Mucosa of rectum (tissue), 2 donors: ENCODE measurements at regions not wholly inside any gene's neighbourhood (a gene's known extent, or its start where the extent isn't known, plus 50 kb on each side); places are given as distances from the start of the nearest gene placed in this dataset.

Source experiments
- H3K27ac ChIP-seq, 2 donors: one replicate each; pipeline ENCODE4 v1.7.0; 2013; ENCODE audit warnings: inconsistent platforms in 2 of 2, low read depth in 2 of 2, low read length in 2 of 2
- H3K27me3 ChIP-seq, 2 donors: one replicate each; pipeline ENCODE4 v1.7.0; 2013; ENCODE audit warnings: low read length in 2 of 2; ENCODE audit not compliant: control insufficient read depth in 2 of 2, insufficient read depth in 2 of 2
- H3K36me3 ChIP-seq, 2 donors: one replicate each; pipeline ENCODE4 v1.7.0; 2013; ENCODE audit warnings: low read length in 2 of 2; ENCODE audit not compliant: control insufficient read depth in 2 of 2, insufficient read depth in 2 of 2
- H3K4me1 ChIP-seq, 2 donors: one replicate each; pipeline ENCODE4 v1.7.0; 2013; ENCODE audit warnings: low read length in 2 of 2, mild to moderate bottlenecking in 1 of 2; ENCODE audit not compliant: control insufficient read depth in 2 of 2, insufficient read depth in 2 of 2
- H3K4me3 ChIP-seq, 2 donors: one replicate each; pipeline ENCODE4 v1.7.0; 2013; ENCODE audit warnings: low read length in 2 of 2
- H3K9ac ChIP-seq, 2 donors: one replicate each; pipeline ENCODE4 v1.7.0; 2013; ENCODE audit warnings: low read length in 2 of 2, low read depth in 1 of 2, mild to moderate bottlenecking in 1 of 2
- H3K9me3 ChIP-seq, 2 donors: one replicate each; pipeline ENCODE4 v1.7.0; 2013; ENCODE audit warnings: low read length in 2 of 2; ENCODE audit not compliant: control insufficient read depth in 2 of 2
- donor health status: healthy.
- donor health status: Normal muscosa, but diverticular disease.

- Histone ChIP-seq H3K9me3 (no peaks in the 10 kb centered on the region), H3K4me1 (peaks cover 0 to 3% of the 10 kb centered on the region in 2 donors), H3K36me3 (no peaks in the 10 kb centered on the region), H3K27me3 (no peaks in the 10 kb centered on the region), H3K9ac (no peak overlapping the region), H3K27ac (no peak overlapping the region), H3K4me3 (no peak overlapping the region)
Observed at GRCh38 chr5:125012727-125013451, 266.4 kb upstream of the ZNF608 start.

- peaks cover 0 to 3% of the 10 kb centered on the region in 2 donors for H3K4me1 ChIP-seq
- no peak overlapping the region for H3K27ac ChIP-seq
- no peak overlapping the region for H3K9ac ChIP-seq
Observed at GRCh38 chr5:125014202-125014601, 267.8 kb upstream of the ZNF608 start.

GRCh38 chr5:125017796-125018195 lies 271.4 kb upstream of the ZNF608 start:
- H3K9ac ChIP-seq: no peak overlapping the region
- no peaks in the 10 kb centered on the region for H3K27me3 ChIP-seq
- H3K4me1 ChIP-seq: no peaks in the 10 kb centered on the region
- H3K27ac ChIP-seq: no peak overlapping the region
- H3K36me3 ChIP-seq: no peaks in the 10 kb centered on the region
- H3K9me3 ChIP-seq: no peaks in the 10 kb centered on the region
- H3K4me3 ChIP-seq: no peak overlapping the region

More at GRCh38 chr5:125014202-125014601, 267.8 kb upstream of the ZNF608 start:
- Histone ChIP-seq H3K9me3 (no peaks in the 10 kb centered on the region), H3K36me3 (no peaks in the 10 kb centered on the region), H3K4me3 (no peak overlapping the region), H3K27me3 (no peaks in the 10 kb centered on the region)

- Histone ChIP-seq H3K27me3 (no peaks in the 10 kb centered on the region), H3K4me1 (peaks cover 5 to 7% of the 10 kb centered on the region in 2 donors), H3K27ac (no peak overlapping the region), H3K9ac (no peak overlapping the region), H3K36me3 (no peaks in the 10 kb centered on the region), H3K9me3 (no peaks in the 10 kb centered on the region), H3K4me3 (no peak overlapping the region)
Observed at GRCh38 chr5:125023673-125024072, 277.2 kb upstream of the ZNF608 start.

GRCh38 chr5:125026867-125027731 lies 280.7 kb upstream of the ZNF608 start:
- peaks cover 5 to 7% of the 10 kb centered on the region in 2 donors for H3K4me1 ChIP-seq
- peak overlapping the region in 1 of 2 donors; percentile 1 for H3K27ac ChIP-seq
- H3K36me3 ChIP-seq: no peaks in the 10 kb centered on the region
- no peak overlapping the region for H3K9ac ChIP-seq
- H3K27me3 ChIP-seq: no peaks in the 10 kb centered on the region
- no peak overlapping the region for H3K4me3 ChIP-seq
- H3K9me3 ChIP-seq: no peaks in the 10 kb centered on the region

- H3K27me3 ChIP-seq: no peaks in the 10 kb centered on the region
- H3K9me3 ChIP-seq: no peaks in the 10 kb centered on the region
- no peak overlapping the region for H3K4me3 ChIP-seq
- no peak overlapping the region for H3K27ac ChIP-seq
- H3K4me1 ChIP-seq: no peaks in the 10 kb centered on the region
- H3K9ac ChIP-seq: no peak overlapping the region
- no peaks in the 10 kb centered on the region for H3K36me3 ChIP-seq
Observed at GRCh38 chr5:125032286-125032685, 285.8 kb upstream of the ZNF608 start.

GRCh38 chr5:125033602-125034001 lies 287.2 kb upstream of the ZNF608 start:
- Histone ChIP-seq H3K4me3 (no peak overlapping the region), H3K27me3 (no peaks in the 10 kb centered on the region), H3K9me3 (no peaks in the 10 kb centered on the region), H3K9ac (no peak overlapping the region), H3K36me3 (no peaks in the 10 kb centered on the region), H3K4me1 (no peaks in the 10 kb centered on the region), H3K27ac (no peak overlapping the region)

- H3K27me3 ChIP-seq: no peaks in the 10 kb centered on the region
- H3K9ac ChIP-seq: no peak overlapping the region
- no peak overlapping the region for H3K4me3 ChIP-seq
- H3K4me1 ChIP-seq: no peaks in the 10 kb centered on the region
- no peak overlapping the region for H3K27ac ChIP-seq
- no peaks in the 10 kb centered on the region for H3K9me3 ChIP-seq
- H3K36me3 ChIP-seq: no peaks in the 10 kb centered on the region
Observed at GRCh38 chr5:125034331-125034730, 287.9 kb upstream of the ZNF608 start.

- no peak overlapping the region for H3K9ac ChIP-seq
- H3K27me3 ChIP-seq: no peaks in the 10 kb centered on the region
- no peak overlapping the region for H3K4me3 ChIP-seq
- H3K4me1 ChIP-seq: no peaks in the 10 kb centered on the region
- H3K27ac ChIP-seq: no peak overlapping the region
- no peaks in the 10 kb centered on the region for H3K9me3 ChIP-seq
- H3K36me3 ChIP-seq: no peaks in the 10 kb centered on the region
Observed at GRCh38 chr5:125036494-125036893, 290.1 kb upstream of the ZNF608 start.

- H3K27me3 ChIP-seq: no peaks in the 10 kb centered on the region
- H3K4me3 ChIP-seq: no peak overlapping the region
- no peaks in the 10 kb centered on the region for H3K36me3 ChIP-seq
- H3K9me3 ChIP-seq: no peaks in the 10 kb centered on the region
- H3K9ac ChIP-seq: no peak overlapping the region
- no peaks in the 10 kb centered on the region for H3K4me1 ChIP-seq
- H3K27ac ChIP-seq: no peak overlapping the region
Observed at GRCh38 chr5:125037020-125037419, 290.6 kb upstream of the ZNF608 start.
